Activated CD8-positive, alpha-beta memory T cell treated with anti-CD3 and anti-CD28 coated beads, Interleukin-2, amount 10 ng/mL, durations not matched to agents 7 days and 5 days (primary cell): ENCODE measurements at regions not wholly inside any gene's neighbourhood (a gene's known extent, or its start where the extent isn't known, plus 50 kb on each side); places are given as distances from the start of the nearest gene placed in this dataset.

Source experiments
- ATAC-seq: fragments of 150-1000 bp; cut with Tn5 transposase; one replicate; pipeline ENCODE4 v1.10.0; 2021; ENCODE audit warnings: moderate library complexity
- CTCF ChIA-PET: fragments of 350-600 bp; sonication (Branson Sonifier 250); formaldehyde crosslinking; loops from one replicate; lab custom pipeline; 2021; ENCODE audit warnings: antibody characterized with exemption; lab: Charles Lee
- DNase-seq: peaks from one replicate; pipeline ENCODE4 v3.0.0-alpha.2; 2020
- H3K27ac Mint-ChIP-seq: one replicate; pipeline ENCODE4 v1.8.0; 2021; ENCODE audit warnings: mild to moderate bottlenecking, mixed read lengths
- H3K27me3 Mint-ChIP-seq: one replicate; pipeline ENCODE4 v1.8.0; 2021; ENCODE audit warnings: mixed read lengths
- H3K36me3 Mint-ChIP-seq: one replicate; pipeline ENCODE4 v1.8.0; 2021; ENCODE audit warnings: mild to moderate bottlenecking, mixed read lengths
- H3K4me1 Mint-ChIP-seq: one replicate; pipeline ENCODE4 v1.8.0; 2021; ENCODE audit warnings: mixed read lengths
- H3K4me3 Mint-ChIP-seq: one replicate; pipeline ENCODE4 v1.8.0; 2021; ENCODE audit warnings: mild to moderate bottlenecking, moderate library complexity, mixed read lengths
- H3K9me3 Mint-ChIP-seq: one replicate; pipeline ENCODE4 v1.8.0; 2022; ENCODE audit warnings: low read depth, mixed read lengths

- Mint-ChIP-seq H3K9me3 (peaks cover 7% of the 10 kb centered on the region), H3K4me3 (no peak overlapping the region), H3K27ac (no peak overlapping the region), H3K36me3 (peaks cover 4% of the 10 kb centered on the region), H3K27me3 (no peaks in the 10 kb centered on the region), H3K4me1 (no peaks in the 10 kb centered on the region)
- DNase-seq: no peak
- CTCF ChIA-PET: no interaction called here
- ATAC-seq: no peak
These were observed 174.4 kb upstream of the HS3ST3A1 start for GRCh38 chr17:13776027-13776551.

GRCh38 chr17:13777003-13777402 lies 175.3 kb upstream of the HS3ST3A1 start:
- no peaks in the 10 kb centered on the region for H3K4me1 Mint-ChIP-seq
- peaks cover 3% of the 10 kb centered on the region for H3K36me3 Mint-ChIP-seq
- DNase-seq: no peak
- ATAC-seq: no peak
- no peak overlapping the region for H3K27ac Mint-ChIP-seq
- no peak overlapping the region for H3K4me3 Mint-ChIP-seq
- no peaks in the 10 kb centered on the region for H3K27me3 Mint-ChIP-seq
- CTCF ChIA-PET: no interaction called here
- H3K9me3 Mint-ChIP-seq: peaks cover 4% of the 10 kb centered on the region

GRCh38 chr17:13784434-13785095 lies 182.8 kb upstream of the HS3ST3A1 start:
- Mint-ChIP-seq H3K4me3 (no peak overlapping the region), H3K9me3 (no peaks in the 10 kb centered on the region), H3K27me3 (no peaks in the 10 kb centered on the region), H3K27ac (no peak overlapping the region), H3K36me3 (no peaks in the 10 kb centered on the region), H3K4me1 (no peaks in the 10 kb centered on the region)
- DNase-seq (no peak), ATAC-seq (no peak)
- CTCF ChIA-PET: no interaction called here

- CTCF ChIA-PET: no interaction called here
- Mint-ChIP-seq H3K4me1 (no peaks in the 10 kb centered on the region), H3K27me3 (no peaks in the 10 kb centered on the region), H3K9me3 (no peaks in the 10 kb centered on the region), H3K36me3 (no peaks in the 10 kb centered on the region), H3K4me3 (no peak overlapping the region), H3K27ac (no peak overlapping the region)
- no peak for ATAC-seq
- no peak for DNase-seq
These were observed 184.4 kb upstream of the HS3ST3A1 start for GRCh38 chr17:13785981-13786598.

- ATAC-seq (no peak), DNase-seq (no peak)
- CTCF ChIA-PET: no interaction called here
- Mint-ChIP-seq H3K9me3 (no peaks in the 10 kb centered on the region), H3K27me3 (no peaks in the 10 kb centered on the region), H3K27ac (no peak overlapping the region), H3K4me3 (no peak overlapping the region), H3K4me1 (no peaks in the 10 kb centered on the region), H3K36me3 (no peaks in the 10 kb centered on the region)
These were observed 185.9 kb upstream of the HS3ST3A1 start for GRCh38 chr17:13787636-13788035.

- Mint-ChIP-seq H3K27ac (no peak overlapping the region), H3K4me1 (no peaks in the 10 kb centered on the region), H3K9me3 (no peaks in the 10 kb centered on the region), H3K4me3 (no peak overlapping the region), H3K36me3 (no peaks in the 10 kb centered on the region), H3K27me3 (no peaks in the 10 kb centered on the region)
- DNase-seq: no peak
- CTCF ChIA-PET: no interaction called here
- ATAC-seq: no peak
These were observed 186.7 kb upstream of the HS3ST3A1 start for GRCh38 chr17:13788385-13788784.

- Mint-ChIP-seq H3K4me1 (no peaks in the 10 kb centered on the region), H3K9me3 (no peaks in the 10 kb centered on the region), H3K27ac (no peak overlapping the region), H3K4me3 (no peak overlapping the region), H3K36me3 (no peaks in the 10 kb centered on the region), H3K27me3 (no peaks in the 10 kb centered on the region)
- CTCF ChIA-PET: no interaction called here
- DNase-seq: no peak
- ATAC-seq: no peak
These were observed 190.6 kb upstream of the HS3ST3A1 start for GRCh38 chr17:13792314-13792713.

GRCh38 chr17:13793951-13794350 lies 192.2 kb upstream of the HS3ST3A1 start:
- H3K4me3 Mint-ChIP-seq: no peak overlapping the region
- H3K4me1 Mint-ChIP-seq: no peaks in the 10 kb centered on the region
- no peaks in the 10 kb centered on the region for H3K27me3 Mint-ChIP-seq
- ATAC-seq (no peak), DNase-seq (no peak)
- no peak overlapping the region for H3K27ac Mint-ChIP-seq
- no peaks in the 10 kb centered on the region for H3K36me3 Mint-ChIP-seq
- H3K9me3 Mint-ChIP-seq: no peaks in the 10 kb centered on the region
- CTCF ChIA-PET: no interaction called here

- Mint-ChIP-seq H3K4me1 (no peaks in the 10 kb centered on the region), H3K4me3 (no peak overlapping the region), H3K36me3 (no peaks in the 10 kb centered on the region), H3K9me3 (no peaks in the 10 kb centered on the region), H3K27ac (no peak overlapping the region), H3K27me3 (no peaks in the 10 kb centered on the region)
- CTCF ChIA-PET: no interaction called here
- ATAC-seq (no peak), DNase-seq (no peak)
These were observed 196.1 kb upstream of the HS3ST3A1 start for GRCh38 chr17:13797863-13798262.

- Mint-ChIP-seq H3K4me1 (peaks cover 6% of the 10 kb centered on the region), H3K27ac (no peak overlapping the region), H3K36me3 (peaks cover 4% of the 10 kb centered on the region), H3K27me3 (no peaks in the 10 kb centered on the region), H3K4me3 (no peak overlapping the region), H3K9me3 (peaks cover 2% of the 10 kb centered on the region)
- CTCF ChIA-PET: no interaction called here
- DNase-seq (no peak), ATAC-seq (no peak)
These were observed 204.4 kb upstream of the HS3ST3A1 start for GRCh38 chr17:13806092-13806491.

- Mint-ChIP-seq H3K4me3 (no peak overlapping the region), H3K4me1 (peaks cover 6% of the 10 kb centered on the region)
These were observed 205.4 kb upstream of the HS3ST3A1 start for GRCh38 chr17:13807103-13807502.

GRCh38 chr17:13812350-13812749 lies 210.6 kb upstream of the HS3ST3A1 start:
- CTCF ChIA-PET: no interaction called here
- Mint-ChIP-seq H3K27ac (no peak overlapping the region), H3K36me3 (peaks cover 2% of the 10 kb centered on the region), H3K9me3 (peaks cover 6% of the 10 kb centered on the region), H3K4me1 (no peaks in the 10 kb centered on the region), H3K27me3 (no peaks in the 10 kb centered on the region), H3K4me3 (no peak overlapping the region)
- ATAC-seq (no peak), DNase-seq (no peak)

More at GRCh38 chr17:13807103-13807502, 205.4 kb upstream of the HS3ST3A1 start:
- Mint-ChIP-seq H3K27me3 (no peaks in the 10 kb centered on the region), H3K27ac (no peak overlapping the region), H3K9me3 (peaks cover 2% of the 10 kb centered on the region), H3K36me3 (peaks cover 4% of the 10 kb centered on the region)
- CTCF ChIA-PET: no interaction called here
- DNase-seq (no peak), ATAC-seq (no peak)

GRCh38 chr17:13813347-13814240 lies 211.9 kb upstream of the HS3ST3A1 start:
- peaks cover 2% of the 10 kb centered on the region for H3K36me3 Mint-ChIP-seq
- H3K4me1 Mint-ChIP-seq: no peaks in the 10 kb centered on the region
- no peak for DNase-seq
- no peak overlapping the region for H3K4me3 Mint-ChIP-seq
- H3K9me3 Mint-ChIP-seq: peaks cover 6% of the 10 kb centered on the region
- ATAC-seq: no peak
- H3K27me3 Mint-ChIP-seq: no peaks in the 10 kb centered on the region
- H3K27ac Mint-ChIP-seq: no peak overlapping the region
- CTCF ChIA-PET: no interaction called here
